GM23248 (cell line): ENCODE measurements at regions not wholly inside any gene's neighbourhood (a gene's known extent, or its start where the extent isn't known, plus 50 kb on each side); places are given as distances from the start of the nearest gene placed in this dataset.

Experiments
- DNase-seq: peaks from one replicate; pipeline ENCODE4 v3.0.0-alpha.2; 2015
- H2AFZ ChIP-seq: fragments of 200-600 bp; sonication (generic); 2 replicates; pipeline ENCODE4 v1.6.1; 2016; ENCODE audit warnings: antibody characterized with exemption
- H3F3A ChIP-seq: fragments of 200-600 bp; sonication (generic); 2 replicates; pipeline ENCODE4 v1.6.1; 2016; ENCODE audit warnings: mild to moderate bottlenecking, antibody characterized with exemption, mixed run types; ENCODE audit not compliant: insufficient read depth
- H3K27ac ChIP-seq: fragments of 200-600 bp; sonication (generic); 2 replicates; pipeline ENCODE4 v1.5.1; 2016; ENCODE audit warnings: mild to moderate bottlenecking
- H3K27me3 ChIP-seq: fragments of 200-600 bp; sonication (generic); replicated peaks from 2 replicates; pipeline ENCODE4 v1.6.1; 2016; ENCODE audit warnings: mild to moderate bottlenecking; ENCODE audit not compliant: insufficient read depth
- H3K36me3 ChIP-seq: fragments of 200-600 bp; sonication (generic); 2 replicates; pipeline ENCODE4 v1.6.1; 2016; ENCODE audit warnings: low read depth, mild to moderate bottlenecking
- H3K4me1 ChIP-seq: fragments of 200-600 bp; sonication (generic); 2 replicates; pipeline ENCODE4 v1.6.1; 2016; ENCODE audit warnings: mild to moderate bottlenecking; ENCODE audit not compliant: insufficient read depth
- H3K4me2 ChIP-seq: fragments of 200-600 bp; sonication (generic); one replicate; pipeline ENCODE4 v1.6.1; 2016; ENCODE audit warnings: mild to moderate bottlenecking; ENCODE audit not compliant: unreplicated experiment
- H3K4me3 ChIP-seq: fragments of 200-600 bp; sonication (generic); 2 replicates; pipeline ENCODE4 v1.5.1; 2016; ENCODE audit warnings: mild to moderate bottlenecking
- H3K79me2 ChIP-seq: fragments of 200-600 bp; sonication (generic); 2 replicates; pipeline ENCODE4 v1.6.1; 2016; ENCODE audit warnings: mild to moderate bottlenecking; ENCODE audit not compliant: insufficient read depth
- H3K9ac ChIP-seq: fragments of 200-600 bp; sonication (generic); 2 replicates; pipeline ENCODE4 v1.6.1; 2016; ENCODE audit warnings: mild to moderate bottlenecking
- H3K9me2 ChIP-seq: fragments of 200-600 bp; sonication (generic); 2 replicates; pipeline ENCODE4 v1.6.1; 2016; ENCODE audit warnings: mixed run types, mild to moderate bottlenecking, moderate library complexity; ENCODE audit not compliant: insufficient read depth
- H3K9me3 ChIP-seq: fragments of 200-600 bp; sonication (generic); one replicate; pipeline ENCODE4 v1.6.1; 2017; ENCODE audit warnings: low read depth
- H4K20me1 ChIP-seq: fragments of 200-600 bp; sonication (generic); 2 replicates; pipeline ENCODE4 v1.6.0; 2016; ENCODE audit not compliant: insufficient read depth
- EZH2 ChIP-seq: fragments of 200-600 bp; sonication (generic); IDR thresholded peaks from 2 replicates; pipeline ENCODE4 v1.6.1; 2018; ENCODE audit warnings: antibody characterized with exemption, mild to moderate bottlenecking; ENCODE audit not compliant: insufficient read depth, poor library complexity, severe bottlenecking
- EZH2phosphoT487 ChIP-seq: fragments of 200-600 bp; sonication (generic); IDR thresholded peaks from 2 replicates; pipeline ENCODE4 v1.6.1; 2018; ENCODE audit warnings: antibody characterized with exemption, moderate library complexity, mild to moderate bottlenecking, low read depth; ENCODE audit not compliant: insufficient read depth
- WGBS, 2 experiments: methylation state at CpG; one replicate each; pipeline ENCODE4 v1.1.6; 2015 to 2017; ENCODE audit warnings: low lambda C conversion rate in 2 of 2, low coverage in 1 of 2; ENCODE audit errors: missing lambda C conversion rate in 2 of 2; 5-methylcytosine and 5-hydroxymethylcytosine counted together
- in situ Hi-C: fragments of 300-500 bp; cut with MboI; formaldehyde crosslinking; loops from 2 replicates; pipeline ENCODE4 v1.15.0; 2020

DNA sequence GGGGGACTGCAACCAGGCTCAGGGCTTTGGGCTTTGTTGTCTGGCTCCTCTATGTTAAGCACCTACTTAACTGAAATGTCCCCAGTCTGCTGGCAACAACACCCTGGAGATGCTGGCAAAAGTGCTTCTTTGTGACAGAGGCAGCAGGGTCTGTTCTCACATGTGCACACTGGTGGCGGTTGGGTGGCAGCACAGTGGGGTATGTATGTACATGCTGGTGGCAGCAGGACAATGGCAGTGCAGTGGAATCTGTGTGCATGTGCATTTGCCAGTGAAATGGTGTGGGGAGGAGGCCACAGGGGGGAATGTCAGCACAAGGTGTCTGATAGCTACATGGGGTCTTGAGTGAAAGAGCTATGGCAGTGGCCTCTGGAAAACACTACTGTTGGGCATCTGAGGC, 830.3 kb downstream of the DIPK2A start:
- H3K9me3 ChIP-seq: no peaks in the 10 kb centered on the region
- H3K4me2 ChIP-seq: no peak overlapping the region
- TF ChIP-seq EZH2phosphoT487 (no peak), EZH2 (no peak)
- in situ Hi-C loops: no loop called here
- H3K27me3 ChIP-seq: 0 out of 2 replicates have a peak, but pooled peaks cover 4% of the 10 kb centered on the region
- no peaks in the 10 kb centered on the region for H4K20me1 ChIP-seq
- H3K9me2 ChIP-seq: no peaks in the 10 kb centered on the region
- WGBS, 2 experiments: 46 to 64% methylated on average over 1 of the region's 1 CpG
- no peaks in the 10 kb centered on the region for H3K79me2 ChIP-seq
- no peak overlapping the region for H3K4me3 ChIP-seq
- no peak overlapping the region for H3K9ac ChIP-seq
- DNase-seq: no peak
- H2AFZ ChIP-seq: no peak overlapping the region
- no peaks in the 10 kb centered on the region for H3F3A ChIP-seq
- no peak overlapping the region for H3K27ac ChIP-seq
- H3K36me3 ChIP-seq: no peaks in the 10 kb centered on the region
- no peaks in the 10 kb centered on the region for H3K4me1 ChIP-seq

DNA sequence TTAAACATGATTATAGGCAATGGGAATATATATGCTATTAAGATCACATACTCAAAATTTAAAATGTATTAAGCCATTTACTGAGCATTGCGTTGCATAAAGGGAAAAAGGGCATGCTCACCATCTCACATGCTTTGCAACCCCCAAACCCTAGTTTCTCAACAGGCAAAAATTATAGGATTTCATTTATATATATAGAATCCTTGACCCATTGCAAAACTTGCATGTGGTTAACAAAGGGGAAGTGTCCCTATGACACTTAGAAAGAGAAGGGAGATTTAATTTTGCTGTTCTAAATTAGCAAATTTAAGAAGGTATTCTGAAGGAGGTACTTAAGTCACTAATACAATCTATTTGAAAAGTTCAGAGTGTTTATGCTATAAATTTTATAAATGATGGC, 837.8 kb downstream of the DIPK2A start:
- H3K4me1 ChIP-seq: no peaks in the 10 kb centered on the region
- no peak overlapping the region for H3K9ac ChIP-seq
- H3K4me3 ChIP-seq: no peak overlapping the region
- in situ Hi-C loops: no loop called here
- H3K79me2 ChIP-seq: no peaks in the 10 kb centered on the region
- H3K27ac ChIP-seq: no peak overlapping the region
- 50% methylated on average over 1 of the region's 1 CpG for WGBS, 2 experiments
- no peaks in the 10 kb centered on the region for H4K20me1 ChIP-seq
- no peak overlapping the region for H3K4me2 ChIP-seq
- no peaks in the 10 kb centered on the region for H3K9me2 ChIP-seq
- DNase-seq: no peak
- no peak overlapping the region for H2AFZ ChIP-seq
- no peak for TF ChIP-seq EZH2
- no peaks in the 10 kb centered on the region for H3K36me3 ChIP-seq
- H3F3A ChIP-seq: no peaks in the 10 kb centered on the region
- no peaks in the 10 kb centered on the region for H3K9me3 ChIP-seq
- 0 out of 2 replicates have a peak, but pooled peaks cover 4% of the 10 kb centered on the region for H3K27me3 ChIP-seq

GRCh38 chr3:144810160-144810559, 838.5 kb downstream of the DIPK2A start:
- H3K9me2 ChIP-seq: no peaks in the 10 kb centered on the region
- 47 to 50% methylated on average over 1 of the region's 1 CpG for WGBS, 2 experiments
- H4K20me1 ChIP-seq: no peaks in the 10 kb centered on the region

GRCh38 chr3:144815655-144816054, 844.0 kb downstream of the DIPK2A start:
- Histone ChIP-seq H3K9me2 (no peaks in the 10 kb centered on the region), H3K27me3 (no peaks in the 10 kb centered on the region), H3K4me2 (no peak overlapping the region), H3F3A (no peaks in the 10 kb centered on the region), H3K4me1 (no peaks in the 10 kb centered on the region), H3K9me3 (no peaks in the 10 kb centered on the region), H3K36me3 (no peaks in the 10 kb centered on the region), H4K20me1 (no peaks in the 10 kb centered on the region), H3K4me3 (no peak overlapping the region), H3K79me2 (no peaks in the 10 kb centered on the region), H3K27ac (no peak overlapping the region), H3K9ac (no peak overlapping the region), H2AFZ (no peak overlapping the region)
- DNase-seq: no peak
- in situ Hi-C loops: no loop called here
- 5 to 12% methylated on average over 3 of the region's 3 CpGs for WGBS, 2 experiments
- TF ChIP-seq EZH2phosphoT487: no peak
- no peak for TF ChIP-seq EZH2

More at GRCh38 chr3:144810160-144810559, 838.5 kb downstream of the DIPK2A start:
- Histone ChIP-seq H3K4me1 (no peaks in the 10 kb centered on the region), H3K4me2 (no peak overlapping the region), H3K9ac (no peak overlapping the region), H3K36me3 (no peaks in the 10 kb centered on the region), H3K9me3 (no peaks in the 10 kb centered on the region), H2AFZ (no peak overlapping the region), H3K4me3 (no peak overlapping the region), H3K27me3 (0 out of 2 replicates have a peak, but pooled peaks cover 4% of the 10 kb centered on the region), H3K79me2 (no peaks in the 10 kb centered on the region), H3K27ac (no peak overlapping the region), H3F3A (no peaks in the 10 kb centered on the region)
- TF ChIP-seq EZH2phosphoT487 (no peak), EZH2 (no peak)
- no peak for DNase-seq
- in situ Hi-C loops: no loop called here

- H3K27ac ChIP-seq: no peak overlapping the region
- no peaks in the 10 kb centered on the region for H3K9me2 ChIP-seq
- H3F3A ChIP-seq: no peaks in the 10 kb centered on the region
- H3K79me2 ChIP-seq: no peaks in the 10 kb centered on the region
- no peak overlapping the region for H3K4me2 ChIP-seq
- in situ Hi-C loops: no loop called here
- H3K4me1 ChIP-seq: peaks cover 4% of the 10 kb centered on the region; the same call in 1 of the 2 replicates
- H2AFZ ChIP-seq: no peak overlapping the region
- no peaks in the 10 kb centered on the region for H3K9me3 ChIP-seq
- H3K4me3 ChIP-seq: no peak overlapping the region
- TF ChIP-seq EZH2phosphoT487 (no peak), EZH2 (no peak)
- H3K27me3 ChIP-seq: no peaks in the 10 kb centered on the region
- no peaks in the 10 kb centered on the region for H3K36me3 ChIP-seq
- H3K9ac ChIP-seq: no peak overlapping the region
- WGBS, 2 experiments: 11 to 15% methylated on average over 2 of the region's 2 CpGs
- H4K20me1 ChIP-seq: no peaks in the 10 kb centered on the region
- DNase-seq: peak; percentile 34
Measured at GRCh38 chr3:144816323-144816722, 844.7 kb downstream of the DIPK2A start.
